Naive thymus-derived CD8-positive, alpha-beta T cell (primary cell): ENCODE measurements at regions not wholly inside any gene's neighbourhood (a gene's known extent, or its start where the extent isn't known, plus 50 kb on each side); places are given as distances from the start of the nearest gene placed in this dataset.

Experiments
- ATAC-seq, 2 donors: fragments of 150-1000 bp; cut with Tn5 transposase in 1 of 2; sonication (Bioruptor Pico), chemical (Tn5 transposase) in 1 of 2; 1 replicate in 1 of 2; 2 replicates in 1 of 2; pipeline ENCODE4 v1.10.0; 2021; ENCODE audit warnings: mild to moderate bottlenecking in 2 of 2, moderate library complexity in 2 of 2
- POLR2A ChIA-PET: fragments of 350-600 bp; sonication (Branson Sonifier 250); formaldehyde crosslinking; loops from one replicate; lab custom pipeline; 2021; ENCODE audit warnings: antibody characterized with exemption; lab: Charles Lee
- DNase-seq, 10 donors: peaks; one replicate each; pipeline versions ENCODE4 v3.0.0 to v3.0.0-alpha.2; 2020 to 2022
- H3K27ac Mint-ChIP-seq, 10 donors: one replicate each; pipeline ENCODE4 v1.8.0; 2020 to 2022; ENCODE audit warnings: mild to moderate bottlenecking in 10 of 10, mixed read lengths in 10 of 10, moderate library complexity in 4 of 10, inconsistent platforms in 1 of 10
- H3K27me3 Mint-ChIP-seq, 5 donors: one replicate each; pipeline ENCODE4 v1.8.0; 2021 to 2022; ENCODE audit warnings: mixed read lengths in 5 of 5
- H3K36me3 Mint-ChIP-seq, 3 donors: one replicate each; pipeline ENCODE4 v1.8.0; 2020 to 2022; ENCODE audit warnings: mixed read lengths in 3 of 3, mild to moderate bottlenecking in 2 of 3, inconsistent platforms in 1 of 3
- H3K4me1 Mint-ChIP-seq, 4 donors: one replicate each; pipeline ENCODE4 v1.8.0; 2021 to 2022; ENCODE audit warnings: mixed read lengths in 4 of 4
- H3K4me3 Mint-ChIP-seq, 10 donors: one replicate each; pipeline ENCODE4 v1.8.0; 2020 to 2022; ENCODE audit warnings: mild to moderate bottlenecking in 10 of 10, mixed read lengths in 10 of 10, moderate library complexity in 6 of 10, inconsistent platforms in 1 of 10
- H3K9me3 Mint-ChIP-seq, 9 donors: one replicate each; pipeline ENCODE4 v1.8.0; 2020 to 2022; ENCODE audit warnings: mixed read lengths in 9 of 9, mild to moderate bottlenecking in 3 of 9, inconsistent platforms in 1 of 9, moderate library complexity in 1 of 9

GRCh38 chr5:143720689-143721088 is 91.3 kb upstream of the HMHB1 start:
- Mint-ChIP-seq H3K27me3 (peaks cover 0 to 8% (median 2%) of the 10 kb centered on the region in 5 donors), H3K4me3 (no peak overlapping the region), H3K27ac (no peak overlapping the region), H3K36me3 (peaks cover 0 to 12% (median 8%) of the 10 kb centered on the region in 3 donors), H3K9me3 (peaks cover 8 to 27% (median 17%) of the 10 kb centered on the region in 9 donors), H3K4me1 (peaks cover 0 to 2% (median 0%) of the 10 kb centered on the region in 4 donors)
- POLR2A ChIA-PET = no interaction called here
- DNase-seq (no peak), ATAC-seq (no peak)

GRCh38 chr5:143717400-143717799 is 94.6 kb upstream of the HMHB1 start:
- POLR2A ChIA-PET = no interaction called here
- ATAC-seq (no peak), DNase-seq (peak in 1 of 10 donors; percentile 7)
- H3K4me3 Mint-ChIP-seq = no peak overlapping the region
- H3K36me3 Mint-ChIP-seq = no peaks in the 10 kb centered on the region
- H3K27me3 Mint-ChIP-seq = no peaks in the 10 kb centered on the region
- peaks cover 0 to 2% (median 0%) of the 10 kb centered on the region in 4 donors for H3K4me1 Mint-ChIP-seq
- no peak overlapping the region for H3K27ac Mint-ChIP-seq
- no peaks in the 10 kb centered on the region for H3K9me3 Mint-ChIP-seq

GRCh38 chr5:143716881-143717280 is 95.1 kb upstream of the HMHB1 start:
- Mint-ChIP-seq H3K27ac (no peak overlapping the region), H3K36me3 (no peaks in the 10 kb centered on the region), H3K4me1 (peaks cover 0 to 2% (median 0%) of the 10 kb centered on the region in 4 donors), H3K27me3 (no peaks in the 10 kb centered on the region), H3K4me3 (no peak overlapping the region), H3K9me3 (no peaks in the 10 kb centered on the region)
- DNase-seq (no peak), ATAC-seq (no peak)
- POLR2A ChIA-PET = no interaction called here

- H3K27me3 Mint-ChIP-seq = no peaks in the 10 kb centered on the region
- no peaks in the 10 kb centered on the region for H3K36me3 Mint-ChIP-seq
- DNase-seq (no peak), ATAC-seq (no peak)
- no peaks in the 10 kb centered on the region for H3K9me3 Mint-ChIP-seq
- POLR2A ChIA-PET = no interaction called here
- no peak overlapping the region for H3K4me3 Mint-ChIP-seq
- peak overlapping the region in 1 of 10 donors; percentile 20 for H3K27ac Mint-ChIP-seq
- peaks cover 0 to 2% (median 0%) of the 10 kb centered on the region in 4 donors for H3K4me1 Mint-ChIP-seq
These were observed 96.3 kb upstream of the HMHB1 start for GRCh38 chr5:143715616-143716015.

GRCh38 chr5:143714629-143715028 is 97.3 kb upstream of the HMHB1 start:
- POLR2A ChIA-PET = no interaction called here
- Mint-ChIP-seq H3K4me3 (no peak overlapping the region), H3K9me3 (no peaks in the 10 kb centered on the region), H3K4me1 (peaks cover 0 to 2% (median 0%) of the 10 kb centered on the region in 4 donors), H3K27me3 (no peaks in the 10 kb centered on the region), H3K27ac (no peak overlapping the region), H3K36me3 (no peaks in the 10 kb centered on the region)
- DNase-seq (no peak), ATAC-seq (no peak)

- ATAC-seq = no peak
- no peak overlapping the region for H3K4me3 Mint-ChIP-seq
- no peaks in the 10 kb centered on the region for H3K27me3 Mint-ChIP-seq
- no peak overlapping the region for H3K27ac Mint-ChIP-seq
- H3K9me3 Mint-ChIP-seq = no peaks in the 10 kb centered on the region
- POLR2A ChIA-PET = no interaction called here
- no peaks in the 10 kb centered on the region for H3K36me3 Mint-ChIP-seq
- no peak for DNase-seq
- peaks cover 0 to 2% (median 0%) of the 10 kb centered on the region in 4 donors for H3K4me1 Mint-ChIP-seq
These were observed 98.6 kb upstream of the HMHB1 start for GRCh38 chr5:143713047-143714003.

- Mint-ChIP-seq H3K4me3 (no peak overlapping the region), H3K27ac (no peak overlapping the region), H3K36me3 (no peaks in the 10 kb centered on the region), H3K4me1 (no peaks in the 10 kb centered on the region), H3K27me3 (peaks cover 0 to 8% (median 0%) of the 10 kb centered on the region in 5 donors), H3K9me3 (no peaks in the 10 kb centered on the region)
- POLR2A ChIA-PET = no interaction called here
- no peak for ATAC-seq
- DNase-seq = no peak
These were observed 103.3 kb upstream of the HMHB1 start for GRCh38 chr5:143708672-143709071.

GRCh38 chr5:143707806-143708205 is 104.2 kb upstream of the HMHB1 start:
- Mint-ChIP-seq H3K4me3 (no peak overlapping the region), H3K27ac (no peak overlapping the region)
- POLR2A ChIA-PET = no interaction called here

GRCh38 chr5:143705381-143705780 is 106.6 kb upstream of the HMHB1 start:
- Mint-ChIP-seq H3K9me3 (no peaks in the 10 kb centered on the region), H3K4me3 (no peak overlapping the region), H3K27me3 (peaks cover 0 to 8% (median 0%) of the 10 kb centered on the region in 5 donors), H3K27ac (no peak overlapping the region), H3K36me3 (no peaks in the 10 kb centered on the region), H3K4me1 (no peaks in the 10 kb centered on the region)
- DNase-seq (no peak), ATAC-seq (no peak)
- POLR2A ChIA-PET = no interaction called here

More at GRCh38 chr5:143707806-143708205, 104.2 kb upstream of the HMHB1 start:
- Mint-ChIP-seq H3K9me3 (no peaks in the 10 kb centered on the region), H3K36me3 (no peaks in the 10 kb centered on the region), H3K27me3 (peaks cover 0 to 8% (median 0%) of the 10 kb centered on the region in 5 donors), H3K4me1 (no peaks in the 10 kb centered on the region)
- ATAC-seq (no peak), DNase-seq (no peak)

GRCh38 chr5:143703659-143704058 is 108.3 kb upstream of the HMHB1 start:
- no peak for DNase-seq
- Mint-ChIP-seq H3K27me3 (peaks cover 0 to 8% (median 0%) of the 10 kb centered on the region in 5 donors), H3K9me3 (no peaks in the 10 kb centered on the region), H3K4me1 (peaks cover 0 to under 1% (median 0%) of the 10 kb centered on the region in 4 donors), H3K36me3 (no peaks in the 10 kb centered on the region), H3K27ac (no peak overlapping the region), H3K4me3 (no peak overlapping the region)
- POLR2A ChIA-PET = no interaction called here
- ATAC-seq = no peak

- DNase-seq (no peak), ATAC-seq (no peak)
- H3K4me1 Mint-ChIP-seq = peaks cover 0 to 5% (median 0%) of the 10 kb centered on the region in 4 donors
- POLR2A ChIA-PET = no interaction called here
- H3K27ac Mint-ChIP-seq = no peak overlapping the region
- H3K4me3 Mint-ChIP-seq = no peak overlapping the region
- H3K9me3 Mint-ChIP-seq = no peaks in the 10 kb centered on the region
- H3K36me3 Mint-ChIP-seq = no peaks in the 10 kb centered on the region
- peaks cover 0 to 4% (median 0%) of the 10 kb centered on the region in 5 donors for H3K27me3 Mint-ChIP-seq
These were observed 110.5 kb upstream of the HMHB1 start for GRCh38 chr5:143701493-143701892.

GRCh38 chr5:143700994-143701393 is 111.0 kb upstream of the HMHB1 start:
- ATAC-seq (no peak), DNase-seq (no peak)
- Mint-ChIP-seq H3K9me3 (no peaks in the 10 kb centered on the region), H3K4me3 (no peak overlapping the region), H3K36me3 (no peaks in the 10 kb centered on the region), H3K27ac (no peak overlapping the region), H3K27me3 (peaks cover 0 to 4% (median 0%) of the 10 kb centered on the region in 5 donors), H3K4me1 (peaks cover 0 to 5% (median 0%) of the 10 kb centered on the region in 4 donors)
- POLR2A ChIA-PET = no interaction called here

GRCh38 chr5:143699121-143699520 is 112.8 kb upstream of the HMHB1 start:
- Mint-ChIP-seq H3K4me1 (peaks cover 0 to 15% (median 4%) of the 10 kb centered on the region in 4 donors), H3K27ac (peak overlapping the region in 1 of 10 donors; percentile 45), H3K27me3 (peaks cover 0 to 4% (median 0%) of the 10 kb centered on the region in 5 donors), H3K9me3 (no peaks in the 10 kb centered on the region), H3K4me3 (no peak overlapping the region), H3K36me3 (no peaks in the 10 kb centered on the region)
- DNase-seq (no peak), ATAC-seq (no peak)
- POLR2A ChIA-PET = no interaction called here
